NCI-H1417 (cell line): ENCODE measurements at regions not wholly inside any gene's neighbourhood (a gene's known extent, or its start where the extent isn't known, plus 50 kb on each side); places are given as distances from the start of the nearest gene placed in this dataset.

Source experiments
- DNase-seq, 3 experiments: peaks; one replicate each; lab custom pipeline; 2025; lab: John Stamatoyannopoulos, UW

GRCh38 chr11:91810871-91811270 is 413.7 kb upstream of the FAT3 start:
- no peak for DNase-seq

GRCh38 chr11:91805293-91805692 is 419.3 kb upstream of the FAT3 start:
- DNase-seq, result no peak

- no peak for DNase-seq
Observed at GRCh38 chr11:91804042-91804441, 420.6 kb upstream of the FAT3 start.

GRCh38 chr11:91802475-91802874 is 422.1 kb upstream of the FAT3 start:
- DNase-seq, result no peak

GRCh38 chr11:91800208-91800914 is 424.3 kb upstream of the FAT3 start:
- no peak for DNase-seq

GRCh38 chr11:91798240-91798639 is 426.4 kb upstream of the FAT3 start:
- DNase-seq, result no peak

GRCh38 chr11:91796999-91797398 is 427.6 kb upstream of the FAT3 start:
- no peak for DNase-seq

- no peak for DNase-seq
Observed at GRCh38 chr11:91795139-91795887, 429.3 kb upstream of the FAT3 start.

GRCh38 chr11:91794146-91794545 is 430.5 kb upstream of the FAT3 start:
- no peak for DNase-seq

- no peak for DNase-seq
Observed at GRCh38 chr11:91792779-91793262, 431.8 kb upstream of the FAT3 start.

- DNase-seq, result no peak
Observed at GRCh38 chr11:91791171-91791468, 433.5 kb upstream of the FAT3 start.

- no peak for DNase-seq
Observed at GRCh38 chr11:91790346-91791170, 434.1 kb upstream of the FAT3 start.

GRCh38 chr11:91788764-91789163 is 435.9 kb upstream of the FAT3 start:
- no peak for DNase-seq

- DNase-seq, result no peak
Observed at GRCh38 chr11:91786097-91786496, 438.5 kb upstream of the FAT3 start.

- no peak for DNase-seq
Observed at GRCh38 chr11:91783173-91783572, 441.4 kb upstream of the FAT3 start.

- no peak for DNase-seq
Observed at GRCh38 chr11:91778758-91779157, 445.9 kb upstream of the FAT3 start.

- no peak for DNase-seq
Observed at GRCh38 chr11:91776655-91777054, 448.0 kb upstream of the FAT3 start.

- no peak for DNase-seq
Observed at GRCh38 chr11:91773090-91773489, 451.5 kb upstream of the FAT3 start.

GRCh38 chr11:91771961-91772360 is 452.7 kb upstream of the FAT3 start:
- DNase-seq, result no peak

- DNase-seq, result no peak
Observed at GRCh38 chr11:91768783-91769182, 455.8 kb upstream of the FAT3 start.

GRCh38 chr11:91763331-91763730 is 461.3 kb upstream of the FAT3 start:
- DNase-seq, result no peak

- DNase-seq, result peak in 1 of 3 experiments; percentile 52
Observed at GRCh38 chr11:91761406-91762025, 463.1 kb upstream of the FAT3 start.
